ENCODE measurements at regions not wholly inside any gene's neighbourhood (a gene's known extent, or its start where the extent isn't known, plus 50 kb on each side); places are given as distances from the start of the nearest gene placed in this dataset.

DNA sequence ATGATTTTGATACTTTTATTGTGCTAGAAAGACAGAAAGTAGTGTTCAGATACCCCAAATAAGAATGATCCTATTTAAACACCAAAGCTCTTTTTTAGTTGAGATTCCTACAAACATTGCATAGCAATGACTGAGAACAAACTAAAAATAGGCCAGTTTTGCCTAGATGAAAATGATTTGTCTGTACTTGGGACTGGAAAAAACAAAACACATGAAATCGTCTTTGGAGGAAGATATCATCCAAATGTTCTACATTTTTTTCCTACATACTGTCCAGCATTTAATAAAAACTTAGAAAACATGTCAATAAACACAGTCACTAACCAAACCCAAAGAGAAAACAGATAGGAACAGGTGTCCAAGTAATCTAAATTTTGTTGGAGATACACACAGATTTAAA is 111.6 kb upstream of the MEOX2 start:
- TF ChIP-seq, protein P1, sequence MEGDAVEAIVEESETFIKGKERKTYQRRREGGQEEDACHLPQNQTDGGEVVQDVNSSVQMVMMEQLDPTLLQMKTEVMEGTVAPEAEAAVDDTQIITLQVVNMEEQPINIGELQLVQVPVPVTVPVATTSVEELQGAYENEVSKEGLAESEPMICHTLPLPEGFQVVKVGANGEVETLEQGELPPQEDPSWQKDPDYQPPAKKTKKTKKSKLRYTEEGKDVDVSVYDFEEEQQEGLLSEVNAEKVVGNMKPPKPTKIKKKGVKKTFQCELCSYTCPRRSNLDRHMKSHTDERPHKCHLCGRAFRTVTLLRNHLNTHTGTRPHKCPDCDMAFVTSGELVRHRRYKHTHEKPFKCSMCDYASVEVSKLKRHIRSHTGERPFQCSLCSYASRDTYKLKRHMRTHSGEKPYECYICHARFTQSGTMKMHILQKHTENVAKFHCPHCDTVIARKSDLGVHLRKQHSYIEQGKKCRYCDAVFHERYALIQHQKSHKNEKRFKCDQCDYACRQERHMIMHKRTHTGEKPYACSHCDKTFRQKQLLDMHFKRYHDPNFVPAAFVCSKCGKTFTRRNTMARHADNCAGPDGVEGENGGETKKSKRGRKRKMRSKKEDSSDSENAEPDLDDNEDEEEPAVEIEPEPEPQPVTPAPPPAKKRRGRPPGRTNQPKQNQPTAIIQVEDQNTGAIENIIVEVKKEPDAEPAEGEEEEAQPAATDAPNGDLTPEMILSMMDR (IDR thresholded peaks at IDR 0.05; ENCODE audit: low read depth, low read length), result no peak
- H3K4me3 ChIP-seq (ENCODE audit: low read depth, low read length), result no peak overlapping the region

DNA sequence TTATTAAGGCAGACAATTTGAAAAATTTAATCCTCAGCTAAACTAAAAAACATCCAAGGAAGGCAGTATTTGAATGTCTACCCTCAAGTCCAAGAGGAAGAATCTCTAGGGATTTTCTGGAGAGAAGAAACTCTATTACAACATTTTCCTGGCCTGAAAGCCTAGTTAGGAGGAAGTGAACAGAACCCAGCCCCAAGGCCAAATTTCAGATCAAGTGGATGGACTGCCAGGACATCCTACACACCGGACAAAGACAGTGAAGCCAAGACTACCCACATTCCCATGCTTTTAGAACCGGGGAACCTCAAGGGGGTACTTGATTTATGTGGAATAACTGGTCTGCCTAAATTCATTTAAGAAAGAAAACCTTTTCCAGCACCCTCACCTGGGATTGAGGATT is 108.9 kb upstream of the MEOX2 start:
- TF ChIP-seq, protein P1 (IDR thresholded peaks at IDR 0.05; ENCODE audit: low read depth, low read length), result no peak

DNA sequence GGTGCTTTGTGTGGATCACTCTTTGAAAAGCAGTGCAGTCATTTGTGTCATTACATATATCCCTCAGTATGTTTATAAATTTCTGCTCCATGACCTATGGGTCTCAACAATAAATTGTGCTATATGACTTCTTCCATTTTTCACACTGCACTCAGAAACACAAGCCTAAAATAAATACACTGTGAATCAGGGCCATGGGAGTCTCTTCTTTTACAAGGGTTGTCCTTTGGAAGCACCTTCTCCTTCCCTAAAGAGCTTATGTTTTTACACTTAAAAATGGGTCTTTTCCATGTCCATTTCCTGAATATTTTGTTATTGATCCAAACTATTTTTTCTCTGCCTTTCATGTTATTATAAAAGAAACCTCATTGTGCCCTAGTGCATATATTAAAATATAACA is 108.3 kb upstream of the MEOX2 start:
- TF ChIP-seq, protein P1 (IDR thresholded peaks at IDR 0.05; ENCODE audit: low read depth, low read length), result no peak
- H3K4me3 ChIP-seq (ENCODE audit: low read depth, low read length), result no peak overlapping the region

More for the DNA sequence above, 108.9 kb upstream of the MEOX2 start:
- H3K4me3 ChIP-seq (ENCODE audit: low read depth, low read length), result no peak overlapping the region

DNA sequence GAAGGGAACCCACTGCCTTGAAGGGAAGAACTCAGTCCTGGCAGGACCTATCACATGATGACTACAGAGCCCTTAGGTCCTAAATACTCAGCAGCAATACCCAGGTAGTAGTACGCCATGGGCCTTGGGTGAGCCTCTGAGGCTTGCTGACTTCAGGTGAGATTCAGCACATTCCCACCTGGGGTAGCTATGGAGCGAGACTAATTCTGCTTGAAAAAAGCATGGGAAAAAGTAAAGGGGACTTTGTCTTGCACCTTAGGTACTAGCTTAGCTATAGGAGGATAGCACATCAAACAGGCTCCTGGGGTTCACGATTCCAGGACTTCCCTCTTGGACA is 98.2 kb upstream of the MEOX2 start:
- no peak overlapping the region for H3K4me3 ChIP-seq (ENCODE audit: low read depth, low read length)
- TF ChIP-seq, protein P1 (IDR thresholded peaks at IDR 0.05; ENCODE audit: low read depth, low read length), result no peak

DNA sequence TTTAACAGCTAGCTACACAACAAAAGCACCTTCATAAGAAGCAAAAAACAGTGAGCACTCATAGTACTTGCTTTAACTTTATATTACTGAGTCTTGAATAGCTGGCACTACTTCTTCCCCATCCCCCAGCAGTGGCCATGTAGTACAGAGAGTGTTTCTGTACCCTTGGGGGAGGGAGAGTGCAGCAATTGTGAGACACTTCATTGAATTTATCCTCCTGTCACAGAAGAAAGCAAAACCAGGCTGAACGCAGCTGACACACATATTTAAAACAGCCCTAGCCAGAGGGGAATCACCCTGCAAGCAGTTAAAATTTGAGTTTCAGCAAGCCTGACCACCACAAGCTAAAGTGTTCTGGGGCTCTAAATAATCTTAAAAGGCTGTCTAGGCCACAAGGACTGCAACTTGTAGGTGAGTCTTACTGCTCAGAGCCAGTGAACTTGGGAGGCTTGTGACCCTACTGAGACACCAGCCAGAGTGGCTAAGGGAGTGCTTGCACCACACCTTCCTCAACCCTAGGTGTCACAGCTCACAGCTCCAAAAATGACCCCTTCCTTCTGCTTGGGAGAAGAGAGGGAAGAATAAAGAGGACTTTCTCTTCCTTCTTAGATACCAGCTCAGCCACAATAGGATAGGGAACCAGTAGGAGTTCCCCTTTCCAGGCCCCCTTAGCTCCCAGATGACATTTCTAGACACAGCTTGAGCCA is 97.7 kb upstream of the MEOX2 start:
- H3K4me3 ChIP-seq (ENCODE audit: low read depth, low read length), result no peak overlapping the region
- TF ChIP-seq, protein P1 (IDR thresholded peaks at IDR 0.05; ENCODE audit: low read depth, low read length), result no peak

DNA sequence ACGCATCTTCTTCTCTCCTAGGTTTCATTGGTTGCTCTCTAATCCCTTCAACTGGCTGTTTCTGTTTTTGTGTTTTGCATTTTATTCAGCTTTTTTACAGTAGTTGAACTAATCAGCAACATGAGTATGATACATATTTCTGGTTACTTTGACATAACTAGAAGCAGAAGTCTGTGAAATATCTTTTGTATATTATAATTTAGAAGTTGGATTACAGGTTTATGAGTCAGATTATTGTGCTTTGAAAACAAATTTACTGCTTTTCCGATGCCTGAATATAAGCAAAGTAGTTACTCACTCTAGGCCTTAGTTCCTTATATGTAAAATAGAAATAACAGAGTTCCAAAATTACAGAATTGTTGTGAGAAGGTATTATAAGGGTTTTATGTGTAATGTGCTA is 96.2 kb upstream of the MEOX2 start:
- H3K4me3 ChIP-seq (ENCODE audit: low read depth, low read length), result no peak overlapping the region
- TF ChIP-seq, protein P1 (IDR thresholded peaks at IDR 0.05; ENCODE audit: low read depth, low read length), result no peak

DNA sequence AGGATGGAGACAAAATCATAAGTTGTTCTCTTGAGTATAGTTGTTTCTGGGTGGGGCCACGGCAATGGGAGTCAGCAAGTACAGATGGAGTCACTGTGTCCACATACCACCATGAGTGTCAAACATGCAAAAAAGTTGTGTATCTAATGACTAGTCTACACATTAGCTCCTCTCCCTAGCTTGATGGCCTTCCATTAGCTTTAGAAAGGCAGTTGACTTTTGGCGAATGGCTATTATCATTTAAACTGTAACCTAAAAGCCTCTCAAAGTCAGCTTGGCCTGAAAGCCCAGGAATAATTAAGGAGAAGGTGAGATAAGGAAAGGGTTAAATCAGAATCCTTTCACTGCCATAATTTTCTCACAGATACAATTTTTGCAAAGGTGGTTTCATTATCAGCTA is 95.5 kb upstream of the MEOX2 start:
- TF ChIP-seq, protein P1 (IDR thresholded peaks at IDR 0.05; ENCODE audit: low read depth, low read length), result no peak
- H3K4me3 ChIP-seq (ENCODE audit: low read depth, low read length), result no peak overlapping the region
